Retinal pigment epithelial cell (primary cell): ENCODE measurements at regions not wholly inside any gene's neighbourhood (a gene's known extent, or its start where the extent isn't known, plus 50 kb on each side); places are given as distances from the start of the nearest gene placed in this dataset.

Experiments used
- DNase-seq: peaks from one replicate; pipeline ENCODE4 v3.0.0-alpha.2; 2010; ENCODE audit warnings: low read depth
- H3K4me3 ChIP-seq: 2 replicates; pipeline ENCODE4 v1.5.1; 2011; ENCODE audit warnings: mild to moderate bottlenecking, low read length, control low read depth, moderate library complexity
- TF ChIP-seq, protein P1 (sequence below): conservative IDR thresholded peaks from 2 replicates; pipeline ENCODE4 v1.5.1; 2011; ENCODE audit warnings: low read depth, low read length, control low read depth, inconsistent platforms

DNA sequence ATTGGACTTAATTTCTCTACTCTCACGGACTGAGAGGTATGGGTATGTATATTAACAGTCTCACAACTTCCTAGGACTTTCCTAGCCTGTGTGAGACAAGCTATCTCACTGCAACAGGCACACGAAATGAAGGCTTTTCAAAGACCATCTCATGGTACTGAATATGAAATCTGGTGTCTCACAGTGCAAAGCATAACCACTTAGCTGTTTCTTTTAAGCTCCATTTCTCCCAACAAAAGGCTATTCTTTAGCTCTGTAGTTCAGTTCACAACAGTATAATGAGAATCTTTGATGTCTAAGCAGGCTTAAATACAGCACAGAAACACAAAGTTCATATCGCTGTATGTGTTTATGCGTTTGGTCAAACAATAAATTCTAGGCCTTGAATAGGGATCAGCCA, 116.2 kb upstream of the PCDH18 start:
- DNase-seq, result no peak
- H3K4me3 ChIP-seq, result no peak overlapping the region
- TF ChIP-seq, protein P1, sequence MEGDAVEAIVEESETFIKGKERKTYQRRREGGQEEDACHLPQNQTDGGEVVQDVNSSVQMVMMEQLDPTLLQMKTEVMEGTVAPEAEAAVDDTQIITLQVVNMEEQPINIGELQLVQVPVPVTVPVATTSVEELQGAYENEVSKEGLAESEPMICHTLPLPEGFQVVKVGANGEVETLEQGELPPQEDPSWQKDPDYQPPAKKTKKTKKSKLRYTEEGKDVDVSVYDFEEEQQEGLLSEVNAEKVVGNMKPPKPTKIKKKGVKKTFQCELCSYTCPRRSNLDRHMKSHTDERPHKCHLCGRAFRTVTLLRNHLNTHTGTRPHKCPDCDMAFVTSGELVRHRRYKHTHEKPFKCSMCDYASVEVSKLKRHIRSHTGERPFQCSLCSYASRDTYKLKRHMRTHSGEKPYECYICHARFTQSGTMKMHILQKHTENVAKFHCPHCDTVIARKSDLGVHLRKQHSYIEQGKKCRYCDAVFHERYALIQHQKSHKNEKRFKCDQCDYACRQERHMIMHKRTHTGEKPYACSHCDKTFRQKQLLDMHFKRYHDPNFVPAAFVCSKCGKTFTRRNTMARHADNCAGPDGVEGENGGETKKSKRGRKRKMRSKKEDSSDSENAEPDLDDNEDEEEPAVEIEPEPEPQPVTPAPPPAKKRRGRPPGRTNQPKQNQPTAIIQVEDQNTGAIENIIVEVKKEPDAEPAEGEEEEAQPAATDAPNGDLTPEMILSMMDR, result no peak

DNA sequence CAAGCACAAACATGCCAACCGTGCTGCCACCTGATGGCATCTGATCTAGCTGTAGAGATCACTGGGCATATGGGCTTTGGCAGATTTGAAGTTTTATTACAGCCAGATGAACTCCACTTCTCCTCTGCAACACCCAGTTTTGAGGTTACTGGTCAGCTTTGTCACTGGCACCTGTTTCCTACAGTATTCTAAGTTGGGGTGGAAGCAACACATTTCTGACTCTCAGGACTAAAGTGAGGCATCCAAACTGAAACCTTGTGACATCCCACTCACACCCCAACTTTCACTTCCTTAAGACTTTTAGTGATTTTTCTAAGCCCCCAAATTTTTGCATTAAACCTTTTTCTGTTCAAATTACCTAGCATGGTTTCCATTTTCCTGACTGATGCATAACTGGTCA, 115.1 kb upstream of the PCDH18 start:
- TF ChIP-seq, protein P1, result no peak
- H3K4me3 ChIP-seq, result no peak overlapping the region
- DNase-seq, result no peak

DNA sequence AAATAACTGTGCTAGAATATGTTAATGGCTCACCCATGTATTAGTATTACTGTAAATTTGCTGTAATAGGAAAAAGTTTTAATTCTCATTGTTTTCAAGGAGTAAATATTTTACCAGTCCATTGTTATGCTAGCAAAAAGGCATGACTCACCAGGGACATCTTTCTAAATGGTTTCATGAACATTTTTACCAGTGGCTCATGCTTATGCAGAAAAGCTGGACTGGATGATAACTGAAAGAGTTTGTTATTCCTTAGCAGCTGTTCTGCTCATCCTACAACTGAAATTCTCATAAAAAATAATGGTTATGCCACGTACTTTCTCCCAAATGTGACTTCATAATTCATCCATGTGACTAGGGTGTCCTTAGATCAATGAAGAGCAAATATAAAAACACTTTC, 111.9 kb upstream of the PCDH18 start:
- H3K4me3 ChIP-seq, result no peak overlapping the region
- no peak for DNase-seq
- TF ChIP-seq, protein P1, result no peak

DNA sequence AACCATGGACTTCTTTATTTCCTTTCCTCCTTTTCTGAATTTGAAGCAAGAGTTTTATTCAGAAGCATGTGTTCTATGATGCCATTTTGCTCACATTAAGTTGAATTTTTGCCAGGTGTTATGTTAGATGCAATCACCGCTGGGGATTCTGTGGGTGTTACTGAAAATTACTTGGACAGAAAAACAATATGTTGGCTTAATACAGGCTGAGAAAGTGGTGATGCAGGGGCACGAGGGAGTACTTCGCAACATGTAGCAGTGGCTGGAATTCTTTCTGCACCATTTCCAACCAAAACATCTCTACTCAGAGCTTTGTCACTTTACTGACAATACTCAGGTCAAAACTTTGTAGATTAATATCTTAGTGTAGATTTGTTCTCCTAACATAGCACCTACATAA, 109.2 kb upstream of the PCDH18 start:
- no peak overlapping the region for H3K4me3 ChIP-seq
- no peak for DNase-seq
- TF ChIP-seq, protein P1, result no peak

DNA sequence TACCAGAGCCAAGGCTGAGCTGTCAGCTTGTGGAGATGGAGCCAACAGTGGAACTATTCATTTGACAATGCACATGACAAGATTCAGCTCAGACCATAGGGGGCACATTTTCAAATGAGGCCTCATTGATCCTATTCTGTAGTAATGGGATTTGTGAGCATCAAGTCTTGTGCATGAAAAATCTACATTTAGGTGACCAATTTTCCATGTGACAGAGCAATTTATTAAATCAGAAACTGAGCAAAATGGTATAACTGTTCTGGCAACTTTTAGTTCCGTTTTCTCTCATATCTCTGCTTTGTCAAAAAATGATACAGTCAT, 108.5 kb upstream of the PCDH18 start:
- TF ChIP-seq, protein P1, result no peak
- DNase-seq, result no peak
- no peak overlapping the region for H3K4me3 ChIP-seq

DNA sequence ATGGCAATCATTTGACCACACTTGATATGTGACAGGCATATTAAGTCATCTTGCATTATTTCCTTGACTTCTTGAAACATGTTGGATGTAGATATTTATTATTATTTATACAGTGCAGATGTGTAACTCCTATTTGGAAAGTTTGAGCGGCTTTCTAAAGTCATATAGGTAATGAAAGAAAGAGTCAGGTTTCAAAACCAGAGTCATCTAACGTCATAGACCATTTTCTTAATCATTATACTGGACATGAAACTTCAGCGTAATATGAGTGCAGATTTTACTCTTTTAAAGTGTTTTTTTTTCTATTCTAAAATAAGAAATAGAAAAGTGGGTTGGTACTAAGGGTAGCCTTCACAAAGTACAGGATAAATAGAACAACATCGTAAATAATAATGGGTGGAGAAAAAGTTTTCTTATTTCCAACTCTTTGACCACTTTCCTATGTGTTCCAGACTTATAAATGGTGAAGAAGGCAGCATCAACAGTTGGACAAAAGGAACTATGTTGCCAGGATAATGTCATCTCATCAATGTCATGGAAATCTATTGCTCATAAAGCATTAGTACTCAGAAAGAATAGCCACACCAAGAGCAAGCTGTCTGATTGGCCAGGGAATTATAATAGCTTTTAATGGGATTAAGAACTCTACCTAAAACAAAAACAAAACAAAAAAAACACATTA, 108.0 kb upstream of the PCDH18 start:
- DNase-seq, result no peak
- H3K4me3 ChIP-seq, result no peak overlapping the region
- TF ChIP-seq, protein P1, result no peak

DNA sequence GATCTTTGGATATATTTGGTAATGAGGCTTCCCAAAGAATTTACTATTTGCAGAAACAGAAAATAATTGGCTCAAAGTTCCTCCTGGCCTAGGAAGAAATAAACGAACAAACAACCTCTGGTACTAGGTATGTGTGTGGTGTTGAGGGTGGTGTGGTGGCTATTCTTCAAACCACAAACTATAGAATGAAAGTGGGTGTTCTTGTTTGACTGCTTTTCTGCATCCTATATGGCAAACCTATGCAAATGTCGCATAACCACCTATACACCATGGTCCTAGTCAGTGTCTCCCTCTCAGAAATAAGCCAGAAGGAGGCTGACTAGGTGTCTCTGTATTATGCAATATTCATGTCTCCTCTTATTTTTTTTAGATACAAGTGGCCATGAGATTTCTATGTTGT, 106.6 kb upstream of the PCDH18 start:
- no peak for DNase-seq
- TF ChIP-seq, protein P1, result no peak
- H3K4me3 ChIP-seq, result no peak overlapping the region
